ENCODE measurements at regions not wholly inside any gene's neighbourhood (a gene's known extent, or its start where the extent isn't known, plus 50 kb on each side); places are given as distances from the start of the nearest gene placed in this dataset.
"Not testable (repeated sequence)": the region's sequence is repeated elsewhere in the genome, so short reads cannot be mapped to it uniquely, and the experiment has no call there.

DNA sequence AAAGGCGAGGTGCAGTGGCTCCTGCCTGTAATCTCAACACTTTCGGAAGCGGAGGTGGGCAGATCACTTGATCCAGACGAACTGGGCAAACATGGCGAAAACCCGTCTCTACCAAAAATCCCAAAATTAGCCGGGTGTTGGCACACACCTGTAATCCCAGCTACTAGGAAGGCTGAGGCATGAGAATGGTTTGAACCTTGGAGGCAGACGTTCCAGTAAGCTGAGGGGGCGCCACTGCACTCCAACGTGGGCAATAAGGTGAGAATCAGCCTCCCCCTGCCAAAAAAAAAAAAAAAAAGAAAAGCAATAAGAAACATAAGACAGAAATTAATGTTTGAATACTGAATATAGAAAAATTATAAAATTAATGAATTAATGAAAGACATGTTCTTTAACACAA, 928.7 kb downstream of the LRFN5 start:
- peak; percentile 63 for DNase-seq

DNA sequence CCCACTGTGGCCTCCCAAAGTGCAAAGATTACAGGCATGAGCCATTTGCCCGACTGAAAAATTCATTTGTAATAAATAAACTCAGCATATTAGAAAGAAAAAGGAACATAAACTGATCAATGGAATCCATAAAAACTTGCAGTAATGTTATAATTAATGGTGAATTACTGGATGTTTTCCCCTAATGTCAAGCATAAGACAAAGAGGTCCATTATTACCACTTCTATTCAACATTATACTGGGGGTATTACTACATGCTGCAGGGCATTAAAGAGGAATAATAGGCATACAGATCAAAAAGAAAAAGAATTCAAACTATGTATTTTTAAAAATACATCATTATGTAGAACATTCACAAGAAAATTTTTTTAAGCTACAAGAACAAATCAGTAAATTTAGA, 926.8 kb downstream of the LRFN5 start:
- no peak for DNase-seq

DNA sequence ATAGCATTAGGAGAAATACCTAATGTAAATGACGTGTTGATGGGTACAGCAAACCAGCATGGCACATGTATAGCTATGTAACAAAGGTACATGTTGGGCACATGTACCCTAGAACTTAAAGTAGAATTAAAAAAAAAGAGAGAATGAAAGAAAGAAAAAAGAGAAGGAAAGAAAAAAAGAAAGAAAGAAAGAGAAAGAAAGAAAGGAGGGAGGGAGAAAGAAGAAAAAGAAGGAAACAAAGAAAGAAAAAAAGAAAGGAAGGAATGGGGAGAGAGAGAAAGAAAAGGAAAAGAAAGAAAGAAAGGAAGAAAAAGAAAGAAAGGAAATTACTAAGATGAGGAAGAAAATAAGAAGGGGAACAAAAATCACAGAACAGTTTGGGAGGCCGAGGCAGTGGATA, 925.5 kb downstream of the LRFN5 start:
- DNase-seq = no peak

DNA sequence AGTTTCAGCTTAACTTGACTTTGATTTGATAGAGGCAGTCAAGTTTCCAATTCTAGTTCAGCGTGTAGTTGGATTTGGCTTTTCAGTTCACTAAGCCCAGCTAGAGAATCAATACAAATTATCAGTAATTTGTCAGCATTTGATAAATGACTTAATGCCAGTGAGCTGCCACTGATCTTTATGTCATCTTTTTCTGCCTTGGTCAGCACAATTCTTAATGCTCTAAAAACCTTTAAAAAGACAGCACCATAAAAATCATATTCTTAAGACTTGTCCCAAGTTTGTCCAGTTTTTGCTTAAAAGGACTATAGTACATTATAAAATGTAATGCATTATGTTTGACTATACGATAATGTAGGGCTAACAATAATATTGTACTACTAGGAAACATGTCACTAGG, 920.5 kb downstream of the LRFN5 start:
- DNase-seq = no peak

DNA sequence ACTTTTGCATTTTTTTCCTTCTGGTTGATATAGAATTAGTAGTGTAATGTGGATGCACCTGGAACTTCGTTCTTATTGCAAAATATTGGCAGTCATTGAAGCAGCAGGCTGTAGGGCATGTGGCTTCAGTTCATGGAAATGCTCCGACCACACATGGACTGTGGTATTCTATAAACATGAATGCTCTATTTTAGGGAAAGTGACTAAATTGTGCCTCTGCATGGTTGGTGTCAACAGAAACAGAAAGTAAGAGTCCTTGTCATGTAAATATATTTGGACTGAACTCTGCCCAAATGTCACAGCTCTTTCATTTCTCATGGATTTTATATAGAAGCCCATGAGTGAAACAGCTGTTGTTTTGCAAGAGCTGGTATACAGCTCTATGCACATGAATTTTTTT, 917.0 kb downstream of the LRFN5 start:
- peak; percentile 86 for DNase-seq

DNA sequence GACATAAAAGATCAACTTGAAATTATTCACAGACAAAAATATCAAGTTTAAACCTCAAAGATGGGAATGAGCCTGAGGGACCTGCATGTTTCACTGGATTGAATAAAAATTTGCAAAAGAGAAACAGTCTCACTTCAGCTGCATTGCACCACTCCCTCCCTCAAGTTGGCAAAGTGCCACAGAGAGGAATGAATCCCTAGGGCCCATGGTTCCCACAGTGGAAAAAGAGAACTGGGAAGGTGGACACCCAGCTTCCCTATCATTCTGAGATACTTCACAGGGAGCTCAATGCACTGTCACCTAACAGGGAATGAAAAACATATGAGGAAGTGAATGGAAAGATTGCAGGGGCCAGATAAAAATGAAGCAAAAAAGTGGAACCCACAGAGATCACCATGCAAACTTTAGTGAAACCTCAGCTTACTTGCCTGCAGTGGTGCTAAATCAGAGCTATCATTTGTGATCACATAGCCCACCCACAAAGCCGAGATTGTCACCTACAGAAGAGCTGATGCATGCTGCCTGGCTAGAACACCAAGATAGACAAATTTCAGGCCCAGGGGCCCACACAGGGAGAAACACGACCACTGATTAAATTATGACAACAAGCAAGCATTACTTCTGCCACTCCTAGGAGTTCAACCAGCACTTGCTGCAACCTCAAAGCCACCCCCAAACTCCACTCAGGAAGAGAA, 911.3 kb downstream of the LRFN5 start:
- DNase-seq = peak; percentile 29

DNA sequence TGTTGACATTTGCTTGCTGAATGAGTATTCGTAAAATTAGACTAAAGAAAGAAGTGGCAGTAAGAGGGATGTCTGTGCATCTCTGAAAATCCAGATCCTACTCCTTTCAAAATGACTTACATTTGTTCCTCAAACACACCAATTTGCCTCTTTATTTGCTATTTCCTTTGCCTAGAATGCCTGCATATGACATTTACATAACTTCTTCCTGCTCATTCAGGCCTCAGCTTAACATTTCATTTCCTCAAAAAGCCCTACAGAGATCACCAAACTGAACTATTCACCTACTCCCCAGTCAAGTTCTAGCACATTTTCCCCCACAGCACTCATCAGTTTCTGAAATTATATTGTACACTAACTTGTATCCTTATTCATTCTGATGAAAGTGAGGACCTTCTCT, 907.2 kb downstream of the LRFN5 start:
- DNase-seq = no peak

DNA sequence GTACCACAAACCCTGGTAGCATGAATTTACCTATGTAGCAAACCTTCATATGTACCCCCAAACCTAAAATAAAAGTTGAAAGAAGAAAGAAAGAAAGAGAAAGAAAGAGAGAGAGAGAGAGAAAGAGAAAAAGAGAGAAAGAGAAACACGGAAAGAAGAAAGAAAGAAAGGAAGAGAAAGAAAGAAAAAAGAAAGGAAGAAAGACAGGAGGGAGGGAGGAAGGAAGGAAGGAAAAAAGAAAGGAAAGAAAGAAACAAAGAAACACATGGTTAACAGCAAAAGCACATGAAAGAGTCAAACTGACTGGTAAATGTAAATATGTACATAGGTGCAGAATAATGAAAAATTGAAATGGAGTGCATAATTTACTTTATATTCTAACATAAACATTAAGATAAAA, 903.4 kb downstream of the LRFN5 start:
- no peak for DNase-seq

DNA sequence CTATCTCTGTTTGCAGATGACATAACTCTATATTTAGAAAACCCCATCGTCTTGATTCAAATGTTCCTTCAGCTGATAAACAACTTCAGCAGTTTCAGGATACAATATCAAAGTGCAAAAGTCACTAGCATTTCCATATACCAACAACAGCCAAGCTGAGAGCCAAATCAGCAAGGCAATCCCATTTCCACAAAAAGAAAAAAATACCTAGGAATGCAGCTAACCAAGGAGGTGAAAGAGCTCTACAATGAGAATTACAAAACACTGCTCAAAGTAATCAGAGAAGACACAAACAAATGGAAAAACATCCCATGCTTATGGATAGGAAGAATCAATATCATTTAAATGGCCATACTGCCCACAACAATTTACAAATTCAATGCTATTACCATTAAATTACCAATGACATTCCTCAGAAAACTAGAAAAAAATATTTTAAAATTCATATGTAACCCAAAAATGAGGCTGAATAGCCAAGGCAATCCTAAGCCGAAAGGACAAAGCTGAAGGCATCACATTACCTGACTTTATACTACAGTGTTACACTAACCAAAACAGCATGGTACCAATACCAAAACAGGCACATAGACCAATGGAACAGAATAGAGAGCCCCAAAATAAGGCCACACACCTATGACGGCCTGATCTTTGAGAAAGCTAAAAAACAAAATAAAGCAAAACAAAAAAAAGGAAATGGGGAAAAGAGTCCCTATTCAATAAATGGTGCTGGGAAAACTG, 901.7 kb downstream of the LRFN5 start:
- peak; percentile 71 for DNase-seq

DNA sequence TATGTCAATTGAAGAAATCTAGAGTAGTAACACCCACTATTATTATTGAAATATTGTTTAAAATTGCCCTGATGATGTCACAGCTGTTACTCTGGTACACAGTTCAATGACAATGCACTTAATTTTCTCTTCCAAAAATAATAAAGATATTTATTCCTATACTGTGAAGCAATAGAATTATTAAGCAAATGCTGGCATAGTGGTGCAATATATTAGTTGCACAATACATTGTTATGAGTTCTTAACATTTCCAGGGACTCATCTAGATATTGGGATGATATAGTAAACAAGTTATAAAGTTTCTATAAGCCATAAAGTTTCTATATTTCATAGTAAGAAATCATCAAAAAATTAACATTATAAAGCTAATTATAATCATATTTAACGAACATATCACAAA, 897.8 kb downstream of the LRFN5 start:
- DNase-seq = no peak

DNA sequence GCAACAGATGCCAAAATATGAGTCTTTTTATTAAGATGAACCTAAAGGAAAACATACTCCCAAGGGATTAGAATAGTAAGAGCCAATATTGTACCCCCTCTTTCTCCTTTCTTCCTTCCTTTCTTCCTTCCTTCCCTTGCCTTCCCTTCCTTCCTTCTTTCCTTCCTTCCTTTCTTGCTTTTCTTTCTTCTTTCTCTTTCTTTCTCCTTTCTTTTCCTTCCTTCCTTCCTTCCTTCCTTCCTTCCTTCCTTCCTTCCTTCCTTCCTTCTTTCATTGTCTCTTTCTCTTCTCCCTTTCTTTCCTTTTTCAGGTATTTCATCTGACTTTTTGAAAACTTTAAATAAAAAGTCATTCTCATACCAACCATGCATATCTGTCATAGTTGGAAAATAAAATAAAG, 892.5 kb downstream of the LRFN5 start:
- no peak for DNase-seq

DNA sequence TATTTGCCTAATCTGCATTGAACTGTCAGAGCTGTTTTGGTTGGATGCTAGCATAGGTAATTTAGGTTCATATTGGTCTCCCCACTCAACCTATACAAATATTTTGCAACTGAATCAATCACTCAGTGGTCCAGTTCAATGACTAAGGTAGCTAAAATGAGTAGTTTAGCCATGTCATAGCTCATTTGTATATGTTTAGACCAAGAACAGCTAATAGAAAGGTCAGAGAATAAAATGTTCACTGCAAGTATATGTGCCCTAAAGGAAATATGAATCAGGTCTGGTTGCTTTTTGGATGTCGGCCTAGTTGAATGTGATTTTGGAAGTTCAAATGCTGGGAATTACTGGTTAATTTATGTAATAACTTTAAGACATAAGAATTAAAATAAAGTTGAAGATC, 883.9 kb downstream of the LRFN5 start:
- DNase-seq = no peak

DNA sequence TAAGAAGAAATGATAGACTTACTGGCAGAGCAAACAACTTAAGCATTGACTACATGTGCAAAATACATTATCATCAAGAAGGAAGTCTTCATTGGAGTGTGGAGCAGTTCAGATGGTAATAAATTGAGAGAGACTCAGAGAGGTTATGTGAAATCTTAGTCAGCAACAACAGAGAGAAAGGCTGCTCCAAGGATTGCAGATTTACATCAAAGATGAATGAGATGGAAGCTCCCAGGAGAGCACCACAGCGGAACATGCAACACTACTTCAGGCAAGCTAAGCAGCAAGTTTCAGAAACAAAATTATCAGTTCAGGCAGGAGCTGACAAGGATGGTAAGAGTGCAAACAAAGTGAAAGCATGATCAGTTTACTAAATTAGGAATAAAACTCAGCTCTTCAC, 882.3 kb downstream of the LRFN5 start:
- no peak for DNase-seq

DNA sequence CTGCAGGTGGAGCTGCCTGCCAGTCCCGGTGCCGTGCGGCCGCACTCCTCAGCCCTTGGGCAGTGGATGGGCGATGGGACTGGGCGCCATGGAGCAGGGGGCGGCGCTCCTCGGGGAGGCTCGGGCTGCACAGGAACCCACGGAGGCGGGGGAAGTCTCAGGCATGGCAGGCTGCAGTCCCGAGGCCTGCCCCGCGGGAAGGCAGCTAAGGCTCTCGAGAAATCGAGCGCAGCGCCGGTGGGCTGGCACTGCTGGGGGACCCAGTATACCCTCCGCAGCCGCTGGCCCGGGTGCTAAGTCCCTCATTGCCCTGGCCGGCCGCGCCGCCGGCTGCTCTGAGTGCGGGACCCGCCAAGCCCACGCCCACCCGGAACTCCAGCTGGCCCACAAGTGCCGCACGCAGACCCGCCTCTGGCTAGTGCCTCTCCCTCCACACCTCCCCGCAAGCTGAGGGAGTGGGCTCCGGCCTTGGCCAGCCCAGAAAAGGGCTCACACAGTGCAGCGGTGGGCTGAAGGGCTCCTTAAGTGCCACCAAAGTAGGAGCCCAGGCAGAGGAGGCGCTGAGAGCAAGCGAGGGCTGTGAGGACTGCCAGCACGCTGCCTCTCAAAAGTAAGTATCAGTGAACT, 875.8 kb downstream of the LRFN5 start:
- not testable (repeated sequence) for DNase-seq

DNA sequence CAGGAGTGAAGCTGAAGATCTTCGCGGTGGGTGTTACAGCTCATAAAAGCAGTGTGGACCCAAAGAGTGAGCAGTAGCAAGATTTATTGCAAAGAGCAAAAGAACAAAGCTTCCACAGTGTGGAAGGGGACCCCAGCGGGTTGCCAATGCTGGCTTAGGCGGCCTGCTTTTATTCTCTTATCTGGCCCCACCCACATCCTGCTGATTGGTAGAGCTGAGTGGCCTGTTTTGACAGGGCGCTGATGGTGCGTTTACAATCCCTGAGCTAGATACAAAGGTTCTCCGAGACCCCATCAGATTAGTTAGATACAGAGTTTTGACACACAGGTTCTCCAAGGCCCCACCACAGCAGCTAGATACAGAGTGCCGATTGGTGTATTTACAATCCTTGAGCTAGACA, 875.0 kb downstream of the LRFN5 start:
- not testable (repeated sequence) for DNase-seq

DNA sequence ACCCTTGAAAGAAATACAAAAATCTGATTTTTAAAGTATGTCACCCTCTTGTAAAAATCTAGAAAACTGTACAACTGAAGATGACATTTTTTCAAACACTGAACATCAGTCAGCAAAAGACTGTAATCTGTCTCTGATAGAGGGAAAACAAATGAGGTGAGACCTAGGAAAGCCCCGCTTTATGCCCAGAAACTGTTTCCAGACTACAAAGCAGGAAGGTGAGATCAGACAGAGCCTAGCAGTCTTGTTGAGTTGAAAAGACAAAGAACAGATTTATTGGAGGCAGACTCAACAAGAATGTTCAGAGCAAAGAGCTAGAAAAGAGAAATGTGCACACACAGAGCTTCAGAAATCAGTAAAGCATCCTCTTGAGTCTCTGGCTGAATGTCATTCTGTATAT, 873.6 kb downstream of the LRFN5 start:
- DNase-seq = no peak

DNA sequence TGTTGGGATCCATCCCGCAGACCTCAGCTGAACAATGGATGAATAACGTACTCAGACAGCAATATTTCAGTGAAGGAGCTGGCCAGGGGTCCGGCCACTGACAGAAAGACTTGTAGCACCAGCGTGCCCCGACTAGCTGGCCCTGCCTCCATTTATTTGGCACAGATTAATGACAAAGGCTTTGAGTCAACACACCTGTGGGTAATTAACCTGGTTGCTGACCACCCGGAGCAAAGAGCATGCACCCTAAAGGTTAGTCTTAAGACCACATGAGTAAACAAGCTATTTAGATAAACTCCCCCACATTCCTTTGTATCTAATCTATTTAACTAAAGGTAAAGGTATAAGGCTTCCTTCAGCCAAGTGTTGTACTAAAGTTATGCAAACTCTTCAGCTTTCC, 868.6 kb downstream of the LRFN5 start:
- DNase-seq = no peak

DNA sequence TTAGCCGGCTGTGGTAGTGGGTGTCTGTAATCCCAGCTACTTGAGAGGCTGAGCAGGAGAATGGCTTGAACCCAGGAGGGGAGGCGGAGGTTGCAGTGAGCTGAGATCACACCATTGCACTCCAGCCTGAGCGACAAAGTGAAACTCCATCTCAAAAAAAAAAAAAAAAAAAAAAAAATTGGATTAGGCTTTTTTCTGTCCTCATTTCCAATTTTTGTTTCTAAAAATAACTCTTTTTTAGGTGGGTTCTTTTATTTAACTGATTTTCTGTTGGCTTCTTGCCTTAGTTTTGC, 863.7 kb downstream of the LRFN5 start:
- DNase-seq = no peak

DNA sequence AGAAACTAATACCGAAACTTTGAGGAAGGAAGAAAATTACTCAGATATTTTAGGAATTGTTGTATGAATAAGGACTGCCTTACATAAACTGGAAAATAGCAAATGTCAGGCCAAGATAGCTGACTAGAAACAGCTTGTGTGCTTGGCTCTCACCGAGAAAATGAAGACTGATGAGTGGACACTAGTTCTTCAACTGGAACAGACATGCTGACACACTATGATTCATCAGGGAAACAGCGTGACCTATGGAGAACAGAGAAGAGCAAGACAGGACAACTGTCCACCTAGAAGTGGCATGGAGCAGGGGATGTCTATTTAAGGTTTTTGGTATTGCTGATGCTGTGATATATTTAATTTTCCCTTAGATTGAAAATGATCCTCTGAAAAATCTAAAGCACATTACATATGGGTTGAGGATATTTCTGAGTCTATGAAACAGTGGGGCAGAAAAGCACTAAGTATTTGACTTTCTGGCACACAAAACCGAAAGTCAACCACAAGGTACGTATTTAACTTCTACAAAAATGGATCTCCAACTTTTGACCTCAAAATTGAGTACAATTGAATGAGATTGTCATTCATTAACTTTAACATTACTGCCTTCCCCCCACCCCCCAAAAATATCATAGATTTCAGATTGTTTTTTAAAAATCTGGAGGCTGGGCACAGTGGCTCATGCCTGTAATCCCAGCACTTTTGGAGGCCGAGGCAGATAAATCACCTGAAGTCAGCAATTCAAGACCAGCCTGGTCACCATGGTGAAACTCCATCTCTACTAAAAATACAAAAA, 863.2 kb downstream of the LRFN5 start:
- peak; percentile 17 for DNase-seq

DNA sequence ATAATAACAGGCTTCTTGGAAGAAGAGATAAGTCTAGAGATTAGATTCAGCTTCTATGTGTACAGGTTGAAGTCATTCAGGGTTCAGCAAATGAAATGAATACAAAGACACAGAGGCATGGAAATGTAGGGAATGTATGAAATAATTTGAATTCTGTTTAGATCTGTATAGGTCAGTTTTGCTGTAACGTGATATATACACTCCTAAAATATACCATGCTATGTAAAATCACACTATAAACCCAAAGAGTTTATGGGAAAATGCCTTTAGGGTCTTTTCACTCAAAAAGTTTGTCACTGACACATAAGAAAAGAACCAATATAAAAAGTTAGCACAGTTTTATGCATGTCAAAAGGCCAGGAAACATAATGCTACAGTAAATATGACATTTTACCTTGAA, 854.0 kb downstream of the LRFN5 start:
- no peak for DNase-seq

DNA sequence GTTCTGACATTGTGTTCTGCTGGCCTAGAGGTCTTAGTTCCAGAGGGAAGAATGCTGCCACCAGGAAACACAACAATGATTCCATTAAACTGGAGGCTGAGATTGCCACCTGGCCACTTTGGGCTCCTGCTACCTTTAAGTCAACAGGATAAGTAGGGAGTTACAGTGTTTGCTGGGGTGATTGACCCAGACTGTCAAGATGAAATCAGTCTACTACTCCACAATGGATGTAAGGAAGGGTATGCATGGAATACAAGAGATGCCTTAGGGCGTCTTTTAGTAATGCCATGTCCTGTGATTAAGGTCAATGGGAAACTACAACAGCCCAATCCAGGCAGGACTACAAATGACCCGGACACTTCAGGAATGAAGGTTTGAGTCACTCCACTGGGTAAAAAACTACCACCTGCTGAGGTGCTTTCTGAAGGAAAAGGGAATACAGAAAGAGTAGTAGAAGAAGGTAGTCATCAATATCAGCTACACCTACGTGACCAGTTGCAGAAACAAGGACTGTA, 852.6 kb downstream of the LRFN5 start:
- no peak for DNase-seq

DNA sequence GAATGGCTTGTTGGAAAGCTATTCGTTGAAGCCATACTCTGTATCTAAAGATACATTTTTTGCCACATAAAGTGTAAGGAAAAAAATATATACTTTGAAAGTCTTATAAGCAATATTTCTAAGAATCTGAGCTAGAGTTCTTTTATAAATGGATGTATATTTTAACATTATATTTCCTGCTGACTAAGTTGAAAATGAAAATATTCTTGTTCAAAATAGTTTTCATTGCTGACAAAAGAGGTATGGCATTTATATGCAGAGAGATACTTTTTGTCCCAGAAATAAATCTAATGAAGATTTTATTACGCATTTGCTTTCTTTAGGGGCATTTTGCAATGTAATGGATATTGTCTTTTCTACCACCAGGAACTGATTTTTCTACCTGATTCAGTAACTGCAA, 834.9 kb downstream of the LRFN5 start:
- DNase-seq = no peak

DNA sequence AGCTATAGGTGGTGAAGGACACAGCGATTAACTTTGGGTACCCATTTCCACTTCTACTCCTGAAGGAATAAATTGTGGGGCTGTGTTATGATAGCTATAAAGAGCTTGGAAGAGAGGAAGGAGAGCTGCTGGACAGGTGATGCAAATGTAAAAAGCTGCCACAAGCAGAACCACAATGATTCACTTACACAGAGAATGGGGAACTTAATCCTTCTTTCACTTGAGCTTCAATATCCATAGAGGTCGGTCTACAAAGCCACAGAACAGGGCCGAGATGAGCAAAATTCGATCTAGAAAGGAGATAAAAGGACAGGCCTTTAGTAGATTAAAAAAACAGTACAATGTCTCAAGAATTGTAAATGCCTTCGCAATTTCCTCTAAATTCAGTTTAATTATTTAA, 831.1 kb downstream of the LRFN5 start:
- DNase-seq = peak; percentile 55

DNA sequence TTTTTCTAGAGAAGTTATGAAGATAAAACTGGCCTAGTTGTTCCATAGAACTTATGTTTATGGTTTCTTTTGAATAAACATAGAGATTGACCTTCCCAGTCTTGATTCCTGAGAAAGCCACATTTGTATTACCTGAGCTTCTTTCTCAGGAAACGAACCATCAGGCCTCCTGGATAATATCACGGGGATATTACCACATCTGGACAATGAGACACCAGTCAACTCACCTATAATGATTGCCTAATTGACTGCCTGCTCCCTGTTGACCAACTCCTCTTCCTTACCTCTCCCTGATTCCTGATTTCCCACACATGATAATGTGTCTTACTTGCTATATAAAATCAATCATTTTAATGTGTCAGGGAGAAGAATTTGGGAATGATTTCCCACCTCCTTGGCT, 822.7 kb downstream of the LRFN5 start:
- no peak for DNase-seq
